HG03432 (cell line): ENCODE measurements at regions not wholly inside any gene's neighbourhood (a gene's known extent, or its start where the extent isn't known, plus 50 kb on each side); places are given as distances from the start of the nearest gene placed in this dataset.

Source experiments
- ATAC-seq: cut with Tn5 transposase; IDR thresholded peaks from one replicate; pipeline ENCODE4 v1.9.1; 2021; ENCODE audit warnings: mild to moderate bottlenecking, moderate library complexity; ENCODE audit not compliant: unreplicated experiment

- ATAC-seq, result no peak
Observed at GRCh38 chr13:100870898-100871297, 196.3 kb upstream of the TMTC4 start.

GRCh38 chr13:100860866-100861265 lies 186.3 kb upstream of the TMTC4 start:
- ATAC-seq, result no peak

GRCh38 chr13:100859861-100860260 lies 185.3 kb upstream of the TMTC4 start:
- ATAC-seq, result no peak

GRCh38 chr13:100855151-100855550 lies 180.6 kb upstream of the TMTC4 start:
- no peak for ATAC-seq

- ATAC-seq, result no peak
Observed at GRCh38 chr13:100854006-100854405, 179.4 kb upstream of the TMTC4 start.

- no peak for ATAC-seq
Observed at GRCh38 chr13:100853434-100853833, 178.8 kb upstream of the TMTC4 start.

GRCh38 chr13:100852146-100852545 lies 177.6 kb upstream of the TMTC4 start:
- no peak for ATAC-seq

- no peak for ATAC-seq
Observed at GRCh38 chr13:100848304-100848703, 173.7 kb upstream of the TMTC4 start.

- ATAC-seq, result no peak
Observed at GRCh38 chr13:100845128-100845757, 170.6 kb upstream of the TMTC4 start.

- ATAC-seq, result no peak
Observed at GRCh38 chr13:100842136-100842535, 167.5 kb upstream of the TMTC4 start.

GRCh38 chr13:100838387-100838786 lies 163.8 kb upstream of the TMTC4 start:
- ATAC-seq, result no peak

- no peak for ATAC-seq
Observed at GRCh38 chr13:100837631-100838030, 163.0 kb upstream of the TMTC4 start.

- no peak for ATAC-seq
Observed at GRCh38 chr13:100836711-100837110, 162.1 kb upstream of the TMTC4 start.

- ATAC-seq, result no peak
Observed at GRCh38 chr13:100835695-100836094, 161.1 kb upstream of the TMTC4 start.

- ATAC-seq, result no peak
Observed at GRCh38 chr13:100833427-100833826, 158.8 kb upstream of the TMTC4 start.

GRCh38 chr13:100828226-100828625 lies 153.6 kb upstream of the TMTC4 start:
- ATAC-seq, result no peak

- ATAC-seq, result no peak
Observed at GRCh38 chr13:100827489-100828176, 153.0 kb upstream of the TMTC4 start.

GRCh38 chr13:100826441-100826840 lies 151.8 kb upstream of the TMTC4 start:
- ATAC-seq, result peak; percentile 75

GRCh38 chr13:100825557-100825956 lies 151.0 kb upstream of the TMTC4 start:
- ATAC-seq, result no peak

- no peak for ATAC-seq
Observed at GRCh38 chr13:100824366-100824765, 149.8 kb upstream of the TMTC4 start.

GRCh38 chr13:100823448-100823847 lies 148.9 kb upstream of the TMTC4 start:
- no peak for ATAC-seq

GRCh38 chr13:100822871-100823443 lies 148.4 kb upstream of the TMTC4 start:
- no peak for ATAC-seq
